Germinal center (tissue), 1 donor: ENCODE measurements at regions not wholly inside any gene's neighbourhood (a gene's known extent, or its start where the extent isn't known, plus 50 kb on each side); places are given as distances from the start of the nearest gene placed in this dataset.
A peak's percentile ranks its signal among the peaks of the same experiment; 100 is the strongest.

Experiments
- DNase-seq: peaks from one replicate; pipeline ENCODE4 v3.0.0; 2012; ENCODE audit warnings: mixed read lengths, low spot score

GRCh38 chr12:123100882-123101281 is 50.0 kb downstream of the PITPNM2 start:
- no peak for DNase-seq

- no peak for DNase-seq
Measured at GRCh38 chr12:123100450-123100849, 50.4 kb downstream of the PITPNM2 start.

GRCh38 chr12:123099560-123100192 is 51.2 kb downstream of the PITPNM2 start:
- no peak for DNase-seq

- DNase-seq, result no peak
Measured at GRCh38 chr12:123098780-123099179, 52.1 kb downstream of the PITPNM2 start.

GRCh38 chr12:123097561-123098084 is 53.3 kb downstream of the PITPNM2 start:
- DNase-seq, result no peak

GRCh38 chr12:123096741-123097140 is 54.1 kb downstream of the PITPNM2 start:
- no peak for DNase-seq

GRCh38 chr12:123096182-123096581 is 54.7 kb downstream of the PITPNM2 start:
- DNase-seq, result no peak

GRCh38 chr12:123095078-123095881 is 55.6 kb downstream of the PITPNM2 start:
- DNase-seq, result no peak

- DNase-seq, result no peak
Measured at GRCh38 chr12:123094349-123095077, 56.4 kb downstream of the PITPNM2 start.

GRCh38 chr12:123092866-123093265 is 58.0 kb downstream of the PITPNM2 start:
- DNase-seq, result no peak

GRCh38 chr12:123091230-123092150 is 59.4 kb downstream of the PITPNM2 start:
- DNase-seq, result no peak

- DNase-seq, result no peak
Measured at GRCh38 chr12:123089631-123090353, 61.1 kb downstream of the PITPNM2 start.

- peak; percentile 37 for DNase-seq
Measured at GRCh38 chr12:123089140-123089539, 61.8 kb downstream of the PITPNM2 start.

GRCh38 chr12:123085730-123086487 is 65.0 kb downstream of the PITPNM2 start:
- DNase-seq, result no peak

- DNase-seq, result no peak
Measured at GRCh38 chr12:123085066-123085465, 65.8 kb downstream of the PITPNM2 start.

- DNase-seq, result peak; percentile 63
Measured at GRCh38 chr12:123083661-123084571, 67.0 kb downstream of the PITPNM2 start.

GRCh38 chr12:123080634-123081033 is 70.3 kb downstream of the PITPNM2 start:
- no peak for DNase-seq

- DNase-seq, result no peak
Measured at GRCh38 chr12:123078531-123079155, 72.2 kb downstream of the PITPNM2 start.

GRCh38 chr12:123078120-123078465 is 72.8 kb downstream of the PITPNM2 start:
- DNase-seq, result no peak
